ENCODE measurements at regions not wholly inside any gene's neighbourhood (a gene's known extent, or its start where the extent isn't known, plus 50 kb on each side); places are given as distances from the start of the nearest gene placed in this dataset.
A peak's percentile ranks its signal among the peaks of the same experiment; 100 is the strongest.
"Not testable (repeated sequence)": the region's sequence is repeated elsewhere in the genome, so short reads cannot be mapped to it uniquely, and the experiment has no call there.

DNA sequence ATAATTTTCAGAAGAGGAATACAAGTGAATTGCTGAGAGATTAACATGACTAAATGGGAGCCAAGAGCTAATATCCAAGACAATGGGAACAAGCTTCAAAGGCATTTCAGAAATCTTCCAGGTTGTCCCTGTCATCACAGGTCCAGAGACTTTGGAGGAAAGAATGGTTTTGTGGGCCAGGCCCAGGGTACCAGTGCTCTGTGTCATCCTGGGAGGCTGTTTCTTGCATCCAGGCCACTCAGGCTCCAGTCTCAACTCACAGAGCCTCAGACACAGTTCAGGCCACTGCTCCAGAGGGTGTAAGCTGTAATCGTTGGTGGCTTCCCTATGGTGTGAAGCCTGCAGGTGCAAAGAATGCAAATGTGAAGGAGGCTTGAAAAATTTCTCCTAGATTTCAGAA is 170.4 kb upstream of the NRG3 start:
- peaks cover 2% of the 10 kb centered on the region; the same call in 1 of the 2 replicates for H3K9me3 ChIP-seq
- H3K9ac ChIP-seq: no peak overlapping the region
- no peaks in the 10 kb centered on the region for H3K27me3 ChIP-seq
- H4K20me1 ChIP-seq: no peaks in the 10 kb centered on the region
- no peaks in the 10 kb centered on the region for H3K36me3 ChIP-seq
- no peak overlapping the region for H3K27ac ChIP-seq
- H3K4me1 ChIP-seq: 0 out of 2 replicates have a peak, but pooled peaks cover 5% of the 10 kb centered on the region
- no peak for TF ChIP-seq Cebpa-rat (IDR thresholded peaks at IDR 0.05)
- H3K4me2 ChIP-seq: no peak overlapping the region
- no peak overlapping the region for H3K4me3 ChIP-seq

DNA sequence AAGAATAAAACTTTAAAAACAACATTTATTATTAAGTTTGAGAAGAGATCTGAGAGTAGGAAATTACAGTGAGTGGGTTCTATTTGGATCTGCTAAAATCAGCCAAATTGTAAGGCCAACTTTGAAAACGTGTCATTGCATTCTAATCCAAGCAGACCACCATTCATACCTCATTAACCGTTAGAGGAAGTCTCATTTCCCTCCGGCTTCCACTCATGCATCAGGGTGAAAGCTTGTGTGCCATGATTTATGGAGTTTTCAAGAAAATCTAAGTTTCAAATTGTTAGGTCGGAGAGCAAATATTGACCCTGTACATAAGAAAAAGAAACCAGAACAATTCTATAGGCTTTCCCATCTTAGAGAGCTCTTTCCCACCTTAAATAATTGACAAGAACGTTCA is 166.6 kb upstream of the NRG3 start:
- H3K9me3 ChIP-seq: no peaks in the 10 kb centered on the region; the same call in 1 of the 2 replicates
- no peak for TF ChIP-seq Cebpa-rat (IDR thresholded peaks at IDR 0.05)
- no peak overlapping the region for H3K9ac ChIP-seq
- no peaks in the 10 kb centered on the region for H3K36me3 ChIP-seq
- no peak overlapping the region for H3K4me2 ChIP-seq
- no peak overlapping the region for H3K4me3 ChIP-seq
- no peaks in the 10 kb centered on the region for H3K27me3 ChIP-seq
- no peak overlapping the region for H3K27ac ChIP-seq
- 0 out of 2 replicates have a peak, but pooled peaks cover 5% of the 10 kb centered on the region for H3K4me1 ChIP-seq
- no peaks in the 10 kb centered on the region for H4K20me1 ChIP-seq

DNA sequence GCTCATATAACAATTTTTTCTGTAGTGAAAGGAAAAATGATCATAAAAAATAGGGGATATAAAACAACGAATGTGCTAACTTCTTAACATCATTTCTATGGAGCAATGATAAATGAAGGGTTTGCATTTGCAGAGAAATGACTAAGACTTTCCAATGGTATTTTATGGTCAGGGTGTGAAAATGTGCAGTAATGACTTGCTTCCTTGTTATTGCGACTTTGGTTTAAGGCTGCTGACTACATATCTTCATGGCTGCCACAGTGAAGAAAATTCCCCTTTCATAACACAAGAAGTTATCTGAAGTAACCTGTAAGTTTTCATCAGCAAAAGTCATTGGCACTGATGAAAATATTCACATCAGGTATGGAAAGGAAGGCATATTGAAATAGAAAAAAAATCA is 166.1 kb upstream of the NRG3 start:
- Histone ChIP-seq H3K27me3 (no peaks in the 10 kb centered on the region), H4K20me1 (no peaks in the 10 kb centered on the region), H3K9me3 (no peaks in the 10 kb centered on the region; the same call in 1 of the 2 replicates), H3K4me3 (no peak overlapping the region), H3K4me2 (no peak overlapping the region), H3K4me1 (0 out of 2 replicates have a peak, but pooled peaks cover 5% of the 10 kb centered on the region), H3K9ac (no peak overlapping the region), H3K27ac (no peak overlapping the region), H3K36me3 (no peaks in the 10 kb centered on the region)
- no peak for TF ChIP-seq Cebpa-rat (IDR thresholded peaks at IDR 0.05)

DNA sequence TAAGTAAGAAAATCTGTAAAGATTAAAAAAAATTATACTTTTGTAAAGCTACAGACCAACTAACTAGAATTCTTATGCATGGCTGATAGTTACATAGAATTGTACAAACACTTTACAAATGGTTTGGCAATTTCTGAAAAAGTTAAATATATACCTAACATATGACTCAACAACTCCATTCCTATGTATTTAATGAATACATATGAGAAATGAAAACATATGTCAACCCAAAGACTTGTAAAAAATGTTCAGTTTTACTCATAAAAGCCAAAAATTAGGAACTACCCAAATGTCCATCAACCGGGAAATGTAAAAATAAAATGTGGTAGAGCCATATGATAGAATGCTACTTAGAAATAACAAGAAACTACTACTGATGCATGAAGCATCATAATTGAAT is 152.6 kb upstream of the NRG3 start:
- no peaks in the 10 kb centered on the region for H4K20me1 ChIP-seq
- H3K9ac ChIP-seq: no peak overlapping the region
- no peak overlapping the region for H3K4me2 ChIP-seq
- no peak overlapping the region for H3K27ac ChIP-seq
- H3K4me1 ChIP-seq: peaks cover 15% of the 10 kb centered on the region
- H3K36me3 ChIP-seq: no peaks in the 10 kb centered on the region
- no peaks in the 10 kb centered on the region for H3K27me3 ChIP-seq
- no peak for TF ChIP-seq Cebpa-rat (IDR thresholded peaks at IDR 0.05)
- H3K4me3 ChIP-seq: no peak overlapping the region
- no peaks in the 10 kb centered on the region for H3K9me3 ChIP-seq

DNA sequence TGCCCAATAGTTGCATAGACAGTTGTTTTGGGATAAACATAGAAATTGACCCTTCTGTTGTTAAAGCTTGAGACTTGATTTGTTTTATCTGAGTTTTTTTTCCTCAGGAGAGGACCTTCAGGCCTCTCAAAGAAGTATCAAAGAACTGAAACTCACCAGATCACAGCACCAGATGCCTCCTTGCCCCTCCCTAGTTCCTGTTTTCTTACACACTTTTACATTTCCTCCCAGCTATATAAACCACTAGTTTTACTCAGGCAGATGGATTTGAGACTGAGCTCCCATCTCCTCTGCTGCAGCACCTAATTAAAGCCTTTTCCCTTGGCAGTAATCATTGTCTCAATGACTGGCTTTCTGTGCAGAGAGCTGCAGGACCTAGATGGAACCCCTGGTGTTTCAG is 150.6 kb upstream of the NRG3 start:
- Histone ChIP-seq H3K9me3 (no peaks in the 10 kb centered on the region), H3K9ac (no peak overlapping the region), H3K4me3 (no peak overlapping the region), H3K27me3 (no peaks in the 10 kb centered on the region), H3K4me1 (peaks cover 15% of the 10 kb centered on the region), H3K36me3 (no peaks in the 10 kb centered on the region), H4K20me1 (no peaks in the 10 kb centered on the region), H3K4me2 (peak overlapping the region; percentile 44), H3K27ac (no peak overlapping the region)
- TF ChIP-seq Cebpa-rat (IDR thresholded peaks at IDR 0.05): no peak

DNA sequence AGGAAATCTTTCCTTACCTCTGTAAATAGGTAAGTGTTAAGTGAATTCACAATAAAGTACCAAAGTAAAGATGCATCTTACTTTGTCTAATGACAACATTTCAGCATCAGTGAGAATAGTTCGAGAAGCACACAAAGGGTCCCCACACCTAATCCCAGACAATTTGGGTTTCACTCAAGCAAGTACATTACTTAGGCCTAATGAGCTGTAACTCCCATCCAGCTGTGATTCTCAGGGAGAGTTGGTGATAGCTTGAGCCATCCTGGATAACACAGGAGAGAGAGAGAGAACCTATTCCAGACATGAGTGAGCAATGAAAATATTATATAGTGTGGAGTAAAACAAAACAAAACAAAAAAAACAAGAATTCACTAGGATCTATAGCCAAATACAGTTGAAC is 149.1 kb upstream of the NRG3 start:
- no peaks in the 10 kb centered on the region for H3K27me3 ChIP-seq
- no peak overlapping the region for H3K4me3 ChIP-seq
- H3K9me3 ChIP-seq: no peaks in the 10 kb centered on the region
- H3K27ac ChIP-seq: no peak overlapping the region
- H3K9ac ChIP-seq: no peak overlapping the region
- no peak overlapping the region for H3K4me2 ChIP-seq
- H3K4me1 ChIP-seq: peaks cover 15% of the 10 kb centered on the region
- no peaks in the 10 kb centered on the region for H3K36me3 ChIP-seq
- TF ChIP-seq Cebpa-rat (IDR thresholded peaks at IDR 0.05): no peak
- H4K20me1 ChIP-seq: no peaks in the 10 kb centered on the region

DNA sequence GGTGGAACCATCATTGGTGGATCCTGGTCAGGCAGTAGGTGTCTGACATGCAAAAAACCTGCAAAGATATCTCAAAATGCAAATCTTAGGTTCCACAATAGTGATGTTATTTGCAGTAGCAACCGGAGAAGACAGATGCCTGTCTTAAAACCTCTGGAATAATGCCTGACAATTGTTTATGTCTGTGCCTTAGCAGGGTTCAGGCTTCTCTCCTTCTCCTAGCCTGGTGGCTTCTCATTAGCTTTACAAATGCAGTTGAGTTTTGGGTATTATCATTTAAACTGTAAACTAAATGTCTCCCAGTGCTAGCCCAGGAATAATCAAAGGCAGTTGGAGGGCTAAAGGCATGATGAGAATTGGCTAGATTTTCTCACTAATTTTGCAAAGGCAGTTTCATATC is 146.3 kb upstream of the NRG3 start:
- peaks cover 14% of the 10 kb centered on the region for H3K4me1 ChIP-seq
- TF ChIP-seq Cebpa-rat (IDR thresholded peaks at IDR 0.05): no peak
- no peak overlapping the region for H3K4me2 ChIP-seq
- H3K4me3 ChIP-seq: no peak overlapping the region
- no peaks in the 10 kb centered on the region for H3K9me3 ChIP-seq
- no peak overlapping the region for H3K27ac ChIP-seq
- no peaks in the 10 kb centered on the region for H4K20me1 ChIP-seq
- H3K27me3 ChIP-seq: no peaks in the 10 kb centered on the region
- no peaks in the 10 kb centered on the region for H3K36me3 ChIP-seq
- no peak overlapping the region for H3K9ac ChIP-seq

DNA sequence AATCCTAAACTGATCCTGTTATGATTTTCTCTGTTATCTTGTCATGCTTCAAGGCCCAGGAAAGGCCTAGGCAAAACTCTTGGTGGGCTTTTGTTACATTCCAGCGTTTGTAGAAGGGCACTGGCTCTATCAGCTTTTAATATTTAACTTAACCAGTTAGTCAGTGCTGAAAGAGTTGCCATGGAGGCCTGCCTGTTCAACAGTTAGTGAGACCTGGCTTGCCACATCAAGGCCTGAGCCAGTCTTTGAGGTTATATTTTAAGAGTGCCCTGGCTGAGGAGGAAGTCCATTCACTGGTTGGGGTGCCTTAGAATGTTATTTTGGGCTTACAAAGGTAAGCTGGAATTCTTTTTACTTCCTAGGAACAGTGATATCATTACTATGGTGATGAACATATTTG is 144.1 kb upstream of the NRG3 start:
- no peaks in the 10 kb centered on the region for H3K27me3 ChIP-seq
- H3K27ac ChIP-seq: no peak overlapping the region

DNA sequence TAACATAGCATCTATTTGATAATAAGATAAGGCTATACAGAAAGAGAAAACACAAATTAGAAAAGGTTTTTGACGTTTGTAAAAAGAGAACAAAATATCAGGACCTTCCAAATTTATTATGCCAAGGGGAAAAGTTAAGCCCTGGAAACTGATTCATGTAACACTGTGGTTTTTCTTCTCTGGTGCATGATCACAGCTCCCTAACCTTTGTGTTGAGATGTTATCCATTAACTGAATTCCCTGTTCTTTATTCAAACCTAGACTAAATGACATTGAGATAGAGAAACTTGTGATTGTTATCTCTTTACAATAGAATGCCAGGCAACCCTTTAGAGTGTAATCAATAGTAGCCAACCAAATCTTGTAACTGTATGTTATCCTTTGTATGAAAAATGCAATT is 141.5 kb upstream of the NRG3 start:
- Histone ChIP-seq H3K36me3 (no peaks in the 10 kb centered on the region), H3K4me2 (no peak overlapping the region), H3K27ac (no peak overlapping the region), H3K27me3 (no peaks in the 10 kb centered on the region), H3K9ac (no peak overlapping the region), H3K4me3 (no peak overlapping the region), H3K4me1 (no peaks in the 10 kb centered on the region), H4K20me1 (no peaks in the 10 kb centered on the region), H3K9me3 (peaks cover 7% of the 10 kb centered on the region)
- TF ChIP-seq Cebpa-rat (IDR thresholded peaks at IDR 0.05): no peak

More for the DNA sequence above, 144.1 kb upstream of the NRG3 start:
- Histone ChIP-seq H3K4me3 (no peak overlapping the region), H3K4me2 (no peak overlapping the region), H3K9ac (no peak overlapping the region), H4K20me1 (no peaks in the 10 kb centered on the region), H3K36me3 (no peaks in the 10 kb centered on the region), H3K9me3 (peaks cover 7% of the 10 kb centered on the region), H3K4me1 (no peaks in the 10 kb centered on the region)
- no peak for TF ChIP-seq Cebpa-rat (IDR thresholded peaks at IDR 0.05)

DNA sequence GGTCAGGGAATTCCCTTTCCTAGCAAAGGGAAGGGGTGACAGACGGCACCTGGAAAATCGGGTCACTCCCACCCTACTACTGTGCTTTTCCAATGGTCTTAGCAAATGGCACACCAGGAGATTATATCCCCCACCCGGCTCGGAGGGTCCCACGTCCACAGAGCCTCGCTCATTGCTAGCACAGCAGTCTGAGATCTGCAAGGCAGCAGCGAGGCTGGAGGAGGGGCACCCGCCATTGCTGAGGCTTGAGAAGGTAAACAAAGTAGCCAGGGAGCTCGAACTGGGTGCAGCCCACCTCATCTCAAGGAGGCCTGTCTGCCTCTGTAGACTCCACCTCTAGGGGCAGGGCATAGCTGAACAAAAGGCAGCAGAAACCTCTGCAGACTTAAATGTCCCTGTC is 139.8 kb upstream of the NRG3 start:
- H3K27ac ChIP-seq, H3K4me2 ChIP-seq, H3K4me1 ChIP-seq, H4K20me1 ChIP-seq, H3K4me3 ChIP-seq, H3K9ac ChIP-seq, H3K36me3 ChIP-seq, H3K27me3 ChIP-seq, H3K9me3 ChIP-seq: not testable (repeated sequence)

DNA sequence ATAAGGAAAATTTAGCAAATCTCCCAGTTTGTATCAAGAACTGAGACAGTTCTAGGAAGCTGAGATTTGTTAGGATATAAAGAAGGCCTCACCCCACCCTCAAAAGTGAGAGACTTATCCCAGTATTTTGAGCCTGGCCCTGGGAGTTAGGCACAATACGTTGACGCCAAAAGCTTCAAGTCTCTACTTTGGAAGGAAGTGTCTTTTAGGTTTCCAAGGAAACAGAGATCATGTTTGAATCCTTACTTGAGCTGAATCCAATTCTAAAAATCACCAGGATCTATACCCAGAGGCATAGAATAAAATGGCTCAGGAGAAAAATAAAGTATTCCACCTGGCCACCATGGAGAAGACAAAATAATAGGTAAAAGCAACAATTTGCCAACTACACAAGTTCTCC is 115.9 kb upstream of the NRG3 start:
- no peaks in the 10 kb centered on the region for H4K20me1 ChIP-seq
- no peaks in the 10 kb centered on the region for H3K9me3 ChIP-seq
- H3K9ac ChIP-seq: no peak overlapping the region
- no peaks in the 10 kb centered on the region for H3K27me3 ChIP-seq
- H3K27ac ChIP-seq: no peak overlapping the region
- H3K4me3 ChIP-seq: no peak overlapping the region
- H3K4me2 ChIP-seq: no peak overlapping the region
- H3K36me3 ChIP-seq: no peaks in the 10 kb centered on the region
- TF ChIP-seq Cebpa-rat (IDR thresholded peaks at IDR 0.05): no peak
- no peaks in the 10 kb centered on the region for H3K4me1 ChIP-seq
